ENCODE measurements at regions not wholly inside any gene's neighbourhood (a gene's known extent, or its start where the extent isn't known, plus 50 kb on each side); places are given as distances from the start of the nearest gene placed in this dataset.

- DNase-seq, result no peak
Observed at GRCh38 chr11:80621871-80622270, 1181.0 kb upstream of the TENM4 start.

GRCh38 chr11:80620867-80621266, 1180.0 kb upstream of the TENM4 start:
- no peak for DNase-seq

- DNase-seq, result no peak
Observed at GRCh38 chr11:80617156-80617555, 1176.3 kb upstream of the TENM4 start.

GRCh38 chr11:80616070-80616800, 1175.4 kb upstream of the TENM4 start:
- no peak for DNase-seq

- no peak for DNase-seq
Observed at GRCh38 chr11:80613655-80614054, 1172.8 kb upstream of the TENM4 start.

- DNase-seq, result no peak
Observed at GRCh38 chr11:80610516-80610915, 1169.7 kb upstream of the TENM4 start.

- DNase-seq, result no peak
Observed at GRCh38 chr11:80603472-80603871, 1162.6 kb upstream of the TENM4 start.

GRCh38 chr11:80598905-80599304, 1158.1 kb upstream of the TENM4 start:
- DNase-seq, result no peak

GRCh38 chr11:80596291-80596810, 1155.5 kb upstream of the TENM4 start:
- DNase-seq, result no peak

- DNase-seq, result no peak
Observed at GRCh38 chr11:80595011-80595410, 1154.2 kb upstream of the TENM4 start.

GRCh38 chr11:80593648-80594374, 1153.0 kb upstream of the TENM4 start:
- no peak for DNase-seq

- no peak for DNase-seq
Observed at GRCh38 chr11:80592546-80592945, 1151.7 kb upstream of the TENM4 start.

- DNase-seq, result no peak
Observed at GRCh38 chr11:80587906-80588305, 1147.1 kb upstream of the TENM4 start.

GRCh38 chr11:80586464-80586863, 1145.6 kb upstream of the TENM4 start:
- DNase-seq, result no peak

- no peak for DNase-seq
Observed at GRCh38 chr11:80584661-80585060, 1143.8 kb upstream of the TENM4 start.

- no peak for DNase-seq
Observed at GRCh38 chr11:80569832-80570231, 1129.0 kb upstream of the TENM4 start.

- DNase-seq, result no peak
Observed at GRCh38 chr11:80565231-80565630, 1124.4 kb upstream of the TENM4 start.

GRCh38 chr11:80562523-80563125, 1121.8 kb upstream of the TENM4 start:
- no peak for DNase-seq

GRCh38 chr11:80559942-80560341, 1119.1 kb upstream of the TENM4 start:
- no peak for DNase-seq

- no peak for DNase-seq
Observed at GRCh38 chr11:80553565-80553964, 1112.7 kb upstream of the TENM4 start.

- no peak for DNase-seq
Observed at GRCh38 chr11:80542704-80543103, 1101.9 kb upstream of the TENM4 start.

GRCh38 chr11:80538040-80538439, 1097.2 kb upstream of the TENM4 start:
- DNase-seq, result no peak

GRCh38 chr11:80533463-80533862, 1092.6 kb upstream of the TENM4 start:
- DNase-seq, result no peak
